NT2/D1 (cell line): ENCODE measurements at regions not wholly inside any gene's neighbourhood (a gene's known extent, or its start where the extent isn't known, plus 50 kb on each side); places are given as distances from the start of the nearest gene placed in this dataset.

ENCODE experiments used
- DNase-seq: peaks from one replicate; pipeline ENCODE4 v3.0.0-alpha.2; 2011; ENCODE audit warnings: low read depth, low spot score
- H3K27me3 ChIP-seq: 2 replicates; pipeline ENCODE4 v1.6.0; 2011; ENCODE audit warnings: mild to moderate bottlenecking; ENCODE audit not compliant: insufficient read length, insufficient read depth
- H3K36me3 ChIP-seq: 2 replicates; pipeline ENCODE4 v1.6.1; 2011; ENCODE audit warnings: mild to moderate bottlenecking, low read length, mixed read lengths; ENCODE audit not compliant: insufficient read depth, insufficient read length
- H3K4me1 ChIP-seq: 2 replicates; pipeline ENCODE4 v1.5.1; 2011; ENCODE audit not compliant: insufficient read depth, insufficient read length
- H3K4me3 ChIP-seq: 2 replicates; pipeline ENCODE4 v1.5.1; 2011; ENCODE audit warnings: low read depth; ENCODE audit not compliant: insufficient read length
- H3K9ac ChIP-seq: 2 replicates; pipeline ENCODE4 v1.6.0; 2011; ENCODE audit warnings: low read depth; ENCODE audit not compliant: insufficient read length
- H3K9me3 ChIP-seq: 2 replicates; pipeline ENCODE4 v1.5.1; 2011; ENCODE audit warnings: mild to moderate bottlenecking, low read length; ENCODE audit not compliant: insufficient read depth
- SUZ12 ChIP-seq: IDR thresholded peaks from 2 replicates; pipeline ENCODE4 v1.6.1; 2011; ENCODE audit not compliant: insufficient read length, insufficient read depth; ENCODE audit errors: extremely low read depth
- YY1 ChIP-seq: IDR thresholded peaks from 2 replicates; pipeline ENCODE4 v1.6.1; 2011; ENCODE audit not compliant: insufficient read length, insufficient read depth
- ZNF274 ChIP-seq: IDR thresholded peaks from 2 replicates; pipeline ENCODE4 v1.6.1; 2011; ENCODE audit warnings: mild to moderate bottlenecking, low read depth, low read length

DNA sequence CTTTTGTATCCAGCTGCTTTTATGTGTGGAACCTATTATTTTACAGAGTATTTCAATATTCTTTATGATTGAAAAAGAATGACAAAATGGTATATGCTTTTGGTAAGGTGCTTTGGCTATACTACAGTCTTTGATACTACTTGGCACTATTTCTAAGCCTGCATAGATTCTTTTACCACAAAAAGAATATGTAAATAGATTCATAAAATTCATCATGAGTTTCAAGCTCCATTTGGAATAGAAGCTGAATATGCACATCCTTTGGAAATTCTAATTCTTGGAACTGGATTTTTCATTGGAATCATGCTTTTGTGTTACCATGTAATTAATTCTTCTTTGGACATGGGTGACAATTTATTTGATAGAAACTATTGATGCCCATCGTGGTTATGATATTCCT, 60.2 kb upstream of the SYTL5 start:
- DNase-seq: no peak
- TF ChIP-seq ZNF274: no peak
- TF ChIP-seq YY1: no peak
- no peak for TF ChIP-seq SUZ12
- H3K4me1 ChIP-seq: no peaks in the 10 kb centered on the region
- H3K9me3 ChIP-seq: no peaks in the 10 kb centered on the region
- no peaks in the 10 kb centered on the region for H3K36me3 ChIP-seq
- no peaks in the 10 kb centered on the region for H3K27me3 ChIP-seq
- no peak overlapping the region for H3K9ac ChIP-seq
- H3K4me3 ChIP-seq: no peak overlapping the region

- DNase-seq: no peak
- Histone ChIP-seq H3K9me3 (no peaks in the 10 kb centered on the region), H3K4me3 (no peak overlapping the region), H3K27me3 (no peaks in the 10 kb centered on the region), H3K4me1 (no peaks in the 10 kb centered on the region), H3K9ac (no peak overlapping the region), H3K36me3 (no peaks in the 10 kb centered on the region)
- no peak for TF ChIP-seq ZNF274
Observed at GRCh38 chrX:37955273-37955672, 51.1 kb upstream of the SYTL5 start.

DNA sequence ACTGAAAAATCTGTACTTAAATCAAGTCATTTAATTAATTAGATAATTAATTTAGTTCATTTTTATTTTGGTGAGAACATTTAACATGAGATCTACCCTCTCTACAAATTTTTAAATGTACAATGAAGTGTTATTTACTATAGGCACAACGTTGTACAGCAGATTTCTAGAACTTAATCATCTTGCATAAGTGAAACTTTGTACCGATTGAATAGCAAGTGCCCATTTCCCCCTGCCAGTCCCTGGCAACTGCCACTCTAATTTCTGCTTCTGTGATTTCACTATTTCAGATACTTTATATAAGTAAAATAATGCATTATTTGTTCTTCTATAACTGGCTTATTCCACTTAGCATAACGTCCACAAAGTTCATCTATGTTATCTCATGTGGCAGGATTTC, 50.1 kb upstream of the SYTL5 start:
- TF ChIP-seq ZNF274: no peak
- TF ChIP-seq SUZ12: no peak
- TF ChIP-seq YY1: no peak
- H3K9me3 ChIP-seq: no peaks in the 10 kb centered on the region
- no peak for DNase-seq
- no peaks in the 10 kb centered on the region for H3K36me3 ChIP-seq
- no peak overlapping the region for H3K9ac ChIP-seq
- H3K4me3 ChIP-seq: no peak overlapping the region
- H3K4me1 ChIP-seq: no peaks in the 10 kb centered on the region
- H3K27me3 ChIP-seq: no peaks in the 10 kb centered on the region
